Right lobe of liver (tissue), 4 donors: ENCODE measurements at regions not wholly inside any gene's neighbourhood (a gene's known extent, or its start where the extent isn't known, plus 50 kb on each side); places are given as distances from the start of the nearest gene placed in this dataset.

Experiments used
- POLR2A ChIP-seq: fragments of 450-650 bp; IDR thresholded peaks from one replicate; pipeline ENCODE4 v1.6.1; 2017; ENCODE audit warnings: antibody characterized with exemption, mild to moderate bottlenecking
- TF ChIP-seq, protein P1 (sequence below), 4 donors: fragments of 200-600 bp in 3 of 4; fragments of 450-650 bp in 1 of 4; IDR thresholded peaks; one replicate each; pipeline versions ENCODE4 v1.5.1 to v1.8.0; 2016 to 2022; ENCODE audit warnings: antibody characterized with exemption in 4 of 4, mild to moderate bottlenecking in 2 of 4
- donor health status: DM: no; HTN: no; CAD: no.
- donor health status: DM: no; HTN: no; CAD: no.
- donor health status: DM: no; HTN: yes; CAD: no.

DNA sequence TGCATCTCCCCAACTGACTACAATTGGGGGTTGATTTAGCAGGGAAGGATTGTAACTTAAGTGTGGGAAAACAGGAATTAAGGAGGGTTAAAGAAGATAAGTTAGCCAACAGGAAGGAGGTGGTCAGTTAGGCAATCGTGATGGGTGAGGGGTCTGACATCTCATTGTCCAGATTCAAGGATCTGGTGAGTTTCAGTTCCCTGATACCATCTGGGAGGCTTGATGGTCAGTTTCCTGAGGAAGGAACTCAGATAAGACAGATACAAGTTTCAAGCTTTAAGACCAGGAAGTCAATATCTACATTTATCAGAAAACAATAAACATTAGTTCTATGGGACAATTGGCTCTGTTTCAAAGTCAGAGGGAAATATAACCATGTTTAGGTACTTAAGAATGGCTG lies 601.8 kb downstream of the SLITRK6 start:
- TF ChIP-seq, protein P1, sequence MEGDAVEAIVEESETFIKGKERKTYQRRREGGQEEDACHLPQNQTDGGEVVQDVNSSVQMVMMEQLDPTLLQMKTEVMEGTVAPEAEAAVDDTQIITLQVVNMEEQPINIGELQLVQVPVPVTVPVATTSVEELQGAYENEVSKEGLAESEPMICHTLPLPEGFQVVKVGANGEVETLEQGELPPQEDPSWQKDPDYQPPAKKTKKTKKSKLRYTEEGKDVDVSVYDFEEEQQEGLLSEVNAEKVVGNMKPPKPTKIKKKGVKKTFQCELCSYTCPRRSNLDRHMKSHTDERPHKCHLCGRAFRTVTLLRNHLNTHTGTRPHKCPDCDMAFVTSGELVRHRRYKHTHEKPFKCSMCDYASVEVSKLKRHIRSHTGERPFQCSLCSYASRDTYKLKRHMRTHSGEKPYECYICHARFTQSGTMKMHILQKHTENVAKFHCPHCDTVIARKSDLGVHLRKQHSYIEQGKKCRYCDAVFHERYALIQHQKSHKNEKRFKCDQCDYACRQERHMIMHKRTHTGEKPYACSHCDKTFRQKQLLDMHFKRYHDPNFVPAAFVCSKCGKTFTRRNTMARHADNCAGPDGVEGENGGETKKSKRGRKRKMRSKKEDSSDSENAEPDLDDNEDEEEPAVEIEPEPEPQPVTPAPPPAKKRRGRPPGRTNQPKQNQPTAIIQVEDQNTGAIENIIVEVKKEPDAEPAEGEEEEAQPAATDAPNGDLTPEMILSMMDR (IDR thresholded peaks at IDR 0.05): no peak
- TF ChIP-seq POLR2A: no peak
